Keratinocyte (primary cell): ENCODE measurements at regions not wholly inside any gene's neighbourhood (a gene's known extent, or its start where the extent isn't known, plus 50 kb on each side); places are given as distances from the start of the nearest gene placed in this dataset.

ENCODE experiments used
- DNase-seq: peaks from one replicate; pipeline ENCODE4 v3.0.0-alpha.2; 2011; ENCODE audit warnings: low read depth, missing footprints, low spot score
- FAIRE-seq: peaks from 2 replicates; lab custom pipeline; 2011; peaks lifted over from hg19 to GRCh38; lab: Jason Lieb, UNC
- H2AFZ ChIP-seq: 2 replicates; pipeline ENCODE4 v1.6.0; 2012; ENCODE audit warnings: low read length, control low read depth, inconsistent platforms; ENCODE audit not compliant: control insufficient read depth
- H3K27ac ChIP-seq: 2 replicates; pipeline ENCODE4 v1.5.1; 2011; ENCODE audit warnings: low read length; ENCODE audit not compliant: control insufficient read depth, insufficient read depth
- H3K27me3 ChIP-seq: 3 replicates; pipeline ENCODE4 v1.6.0; 2011; ENCODE audit warnings: low read length; ENCODE audit not compliant: control insufficient read depth, insufficient read depth; ENCODE audit errors: extremely low read depth
- H3K36me3 ChIP-seq, 2 experiments: 2 replicates in 1 of 2; 3 replicates in 1 of 2; pipeline ENCODE4 v1.5.1; 2011; ENCODE audit warnings: low read length in 2 of 2, mild to moderate bottlenecking in 1 of 2; ENCODE audit not compliant: control insufficient read depth in 2 of 2, insufficient read depth in 2 of 2; ENCODE audit errors: extremely low read depth in 1 of 2
- H3K4me1 ChIP-seq: 3 replicates; pipeline ENCODE4 v1.5.1; 2011; ENCODE audit warnings: low read length; ENCODE audit not compliant: control insufficient read depth, insufficient read depth; ENCODE audit errors: extremely low read depth
- H3K4me2 ChIP-seq: 3 replicates; pipeline ENCODE4 v1.6.0; 2011; ENCODE audit warnings: low read depth, low read length; ENCODE audit not compliant: control insufficient read depth, insufficient read depth; ENCODE audit errors: extremely low read depth
- H3K4me3 ChIP-seq, 3 experiments: fragments of 200-600 bp in 1 of 3; sonication (generic) in 1 of 3; 2 replicates in 2 of 3; 3 replicates in 1 of 3; pipeline ENCODE4 v1.5.1; 2011 to 2016; ENCODE audit warnings: low read length in 3 of 3, mild to moderate bottlenecking in 3 of 3, control low read depth in 2 of 3, inconsistent platforms in 1 of 3, low read depth in 1 of 3, mixed read lengths in 1 of 3, mixed run types in 1 of 3, moderate library complexity in 1 of 3; ENCODE audit not compliant: control insufficient read depth in 2 of 3, insufficient read depth in 2 of 3; ENCODE audit errors: extremely low read depth in 1 of 3
- H3K79me2 ChIP-seq: 2 replicates; pipeline ENCODE4 v1.6.0; 2012; ENCODE audit warnings: low read length; ENCODE audit not compliant: control insufficient read depth, insufficient read depth
- H3K9ac ChIP-seq: 3 replicates; pipeline ENCODE4 v1.6.0; 2011; ENCODE audit warnings: low read length; ENCODE audit not compliant: control insufficient read depth, insufficient read depth; ENCODE audit errors: extremely low read depth
- H3K9me1 ChIP-seq: 3 replicates; pipeline ENCODE4 v1.6.0; 2011; ENCODE audit warnings: low read length; ENCODE audit not compliant: control insufficient read depth, insufficient read depth; ENCODE audit errors: extremely low read depth
- H3K9me3 ChIP-seq: 2 replicates; pipeline ENCODE4 v1.5.1; 2012; ENCODE audit warnings: low read depth, low read length; ENCODE audit not compliant: control insufficient read depth
- H4K20me1 ChIP-seq: 3 replicates; pipeline ENCODE4 v1.6.0; 2011; ENCODE audit warnings: low read length; ENCODE audit not compliant: control insufficient read depth, insufficient read depth; ENCODE audit errors: extremely low read depth
- EZH2 ChIP-seq: IDR thresholded peaks from one replicate; pipeline ENCODE4 v1.6.1; 2012; ENCODE audit warnings: inconsistent platforms, mild to moderate bottlenecking, low read length, moderate library complexity
- dilution Hi-C: fragments of 300-500 bp; cut with MboI; formaldehyde crosslinking; loops from one replicate; pipeline ENCODE4 v1.7.0; 2020; ENCODE audit warnings: low sequenced_read_pairs; ENCODE audit not compliant: extremely low pct_ligation_motif_present
- TF ChIP-seq, protein P1 (sequence below), 3 experiments: IDR thresholded peaks in 1 of 3; conservative IDR thresholded peaks in 1 of 3; optimal IDR thresholded peaks in 1 of 3; 2 replicates in 2 of 3; 3 replicates in 1 of 3; pipeline versions ENCODE3 to v1.5.1; 2011; ENCODE audit warnings: low read length in 3 of 3, mild to moderate bottlenecking in 3 of 3, moderate library complexity in 2 of 3, control low read depth in 1 of 3, inconsistent platforms in 1 of 3; ENCODE audit not compliant: insufficient read depth in 2 of 3; ENCODE audit errors: extremely low read depth in 1 of 3

DNA sequence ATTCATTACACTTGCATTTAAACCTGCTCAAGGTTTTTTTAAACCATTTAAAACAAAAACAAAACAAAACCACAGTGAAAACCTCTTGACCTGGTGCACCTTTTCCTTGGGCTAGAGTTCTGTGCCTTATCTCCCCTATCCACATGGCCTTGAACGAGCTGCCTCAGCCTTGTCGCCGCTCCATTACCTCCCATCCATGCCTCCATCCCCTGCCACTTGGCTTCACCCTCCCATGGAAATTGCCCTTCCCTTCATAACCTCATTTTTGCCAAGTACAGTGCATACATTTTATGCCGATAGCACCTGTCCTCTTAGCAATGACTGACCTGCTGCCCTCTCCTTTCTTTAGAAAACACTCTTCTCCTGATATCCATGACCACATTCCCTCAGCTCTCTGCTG is 188.6 kb upstream of the ASIC2 start:
- no peak overlapping the region for H3K4me3 ChIP-seq
- H3K9me1 ChIP-seq, result no peaks in the 10 kb centered on the region
- no peaks in the 10 kb centered on the region for H3K27me3 ChIP-seq
- H3K4me2 ChIP-seq, result no peak overlapping the region
- no peak overlapping the region for H2AFZ ChIP-seq
- dilution Hi-C loops, result no loop called here
- H3K4me1 ChIP-seq, result no peaks in the 10 kb centered on the region
- no peaks in the 10 kb centered on the region for H3K9me3 ChIP-seq
- H3K79me2 ChIP-seq, result no peaks in the 10 kb centered on the region
- DNase-seq (no peak), FAIRE-seq (no peak)
- TF ChIP-seq EZH2, result no peak
- TF ChIP-seq, protein P1, sequence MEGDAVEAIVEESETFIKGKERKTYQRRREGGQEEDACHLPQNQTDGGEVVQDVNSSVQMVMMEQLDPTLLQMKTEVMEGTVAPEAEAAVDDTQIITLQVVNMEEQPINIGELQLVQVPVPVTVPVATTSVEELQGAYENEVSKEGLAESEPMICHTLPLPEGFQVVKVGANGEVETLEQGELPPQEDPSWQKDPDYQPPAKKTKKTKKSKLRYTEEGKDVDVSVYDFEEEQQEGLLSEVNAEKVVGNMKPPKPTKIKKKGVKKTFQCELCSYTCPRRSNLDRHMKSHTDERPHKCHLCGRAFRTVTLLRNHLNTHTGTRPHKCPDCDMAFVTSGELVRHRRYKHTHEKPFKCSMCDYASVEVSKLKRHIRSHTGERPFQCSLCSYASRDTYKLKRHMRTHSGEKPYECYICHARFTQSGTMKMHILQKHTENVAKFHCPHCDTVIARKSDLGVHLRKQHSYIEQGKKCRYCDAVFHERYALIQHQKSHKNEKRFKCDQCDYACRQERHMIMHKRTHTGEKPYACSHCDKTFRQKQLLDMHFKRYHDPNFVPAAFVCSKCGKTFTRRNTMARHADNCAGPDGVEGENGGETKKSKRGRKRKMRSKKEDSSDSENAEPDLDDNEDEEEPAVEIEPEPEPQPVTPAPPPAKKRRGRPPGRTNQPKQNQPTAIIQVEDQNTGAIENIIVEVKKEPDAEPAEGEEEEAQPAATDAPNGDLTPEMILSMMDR (optimal IDR thresholded peaks at IDR 0.05 in 1 of 3, IDR thresholded peaks at IDR 0.05 in 1 of 3, conservative IDR thresholded peaks at IDR 0.05 in 1 of 3; ENCODE audit: extremely low read depth in 1 of 3, insufficient read depth in 2 of 3, low read length in 3 of 3), result no peak
- no peak overlapping the region for H3K9ac ChIP-seq
- H3K36me3 ChIP-seq, result no peaks in the 10 kb centered on the region
- no peaks in the 10 kb centered on the region for H4K20me1 ChIP-seq
- H3K27ac ChIP-seq, result no peak overlapping the region

DNA sequence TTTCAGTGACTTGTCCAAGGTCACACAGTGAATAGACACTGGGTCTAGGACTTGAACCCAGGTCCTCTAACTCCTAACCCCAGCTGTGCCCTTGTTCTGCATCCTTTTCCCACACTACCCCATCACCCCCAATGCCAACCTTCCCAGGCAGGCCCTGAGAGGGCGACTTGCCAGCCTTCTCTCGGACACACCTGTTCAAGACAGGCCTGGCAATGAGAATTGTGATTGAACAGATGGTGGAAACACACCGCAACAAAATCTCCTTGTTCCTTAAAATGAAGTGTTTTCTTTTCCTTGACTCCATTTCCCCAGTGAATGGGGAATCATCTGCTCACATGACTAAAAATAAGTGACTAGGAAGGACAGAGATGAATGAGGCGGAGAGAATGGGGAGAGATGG is 189.5 kb upstream of the ASIC2 start:
- TF ChIP-seq, protein P1 (optimal IDR thresholded peaks at IDR 0.05 in 1 of 3, IDR thresholded peaks at IDR 0.05 in 1 of 3, conservative IDR thresholded peaks at IDR 0.05 in 1 of 3; ENCODE audit: extremely low read depth in 1 of 3, insufficient read depth in 2 of 3, low read length in 3 of 3), result no peak
- TF ChIP-seq EZH2, result no peak

More for the DNA sequence above, 189.5 kb upstream of the ASIC2 start:
- Histone ChIP-seq H3K9me1 (no peaks in the 10 kb centered on the region), H3K79me2 (no peaks in the 10 kb centered on the region), H3K9ac (no peak overlapping the region), H3K9me3 (no peaks in the 10 kb centered on the region), H3K4me1 (no peaks in the 10 kb centered on the region), H3K27ac (no peak overlapping the region), H2AFZ (no peak overlapping the region), H3K27me3 (no peaks in the 10 kb centered on the region), H4K20me1 (no peaks in the 10 kb centered on the region), H3K4me3 (no peak overlapping the region), H3K36me3 (no peaks in the 10 kb centered on the region), H3K4me2 (no peak overlapping the region)
- dilution Hi-C loops, result no loop called here
- DNase-seq, result no peak
- no peak for FAIRE-seq
